Activated T-helper 2 cell treated with anti-CD3 and anti-CD28 coated beads, Interferon-gamma antibody, Interleukin-2, Interleukin-4, amounts not matched to agents 10 μg/mL and 5 μg/mL and 100 μg/mL, durations not matched to agents 14 hours and 24 hours and 36 hours (primary cell): ENCODE measurements at regions not wholly inside any gene's neighbourhood (a gene's known extent, or its start where the extent isn't known, plus 50 kb on each side); places are given as distances from the start of the nearest gene placed in this dataset.

Experiments used
- DNase-seq: peaks from one replicate; pipeline ENCODE4 v3.0.0; 2021; ENCODE audit warnings: low spot score
- H3K27ac Mint-ChIP-seq: one replicate; pipeline ENCODE4 v1.8.0; 2021; ENCODE audit warnings: mixed read lengths
- H3K27me3 Mint-ChIP-seq: one replicate; pipeline ENCODE4 v1.8.0; 2021; ENCODE audit warnings: low read depth, mixed read lengths
- H3K36me3 Mint-ChIP-seq: one replicate; pipeline ENCODE4 v1.8.0; 2021; ENCODE audit warnings: low read depth, mixed read lengths
- H3K4me1 Mint-ChIP-seq: one replicate; pipeline ENCODE4 v1.8.0; 2021; ENCODE audit warnings: low read depth, mixed read lengths
- H3K4me3 Mint-ChIP-seq: one replicate; pipeline ENCODE4 v1.8.0; 2021; ENCODE audit warnings: low read depth, mild to moderate bottlenecking, moderate library complexity, mixed read lengths
- H3K9me3 Mint-ChIP-seq: one replicate; pipeline ENCODE4 v1.8.0; 2021; ENCODE audit warnings: mixed read lengths
- intact Hi-C: fragments of 100-400 bp; cut with micrococcal nuclease; formaldehyde crosslinking; loops from one replicate; pipeline ENCODE4 v1.15.1; 2023

- Mint-ChIP-seq H3K27ac (no peak overlapping the region), H3K36me3 (peaks cover 47% of the 10 kb centered on the region), H3K4me3 (no peak overlapping the region), H3K9me3 (peaks cover 18% of the 10 kb centered on the region), H3K27me3 (no peaks in the 10 kb centered on the region), H3K4me1 (peaks cover 64% of the 10 kb centered on the region)
- no peak for DNase-seq
- intact Hi-C loops: loop anchor here (10.0 kb wide), 1 partner anchor 688 kb away; no protein-coding TSS in a partner anchor
These were observed 175.6 kb downstream of the DUSP6 start for GRCh38 chr12:89176676-89177075.

GRCh38 chr12:89173678-89174077, 178.6 kb downstream of the DUSP6 start:
- Mint-ChIP-seq H3K36me3 (peaks cover 57% of the 10 kb centered on the region), H3K9me3 (peaks cover 24% of the 10 kb centered on the region), H3K4me3 (no peak overlapping the region), H3K4me1 (peaks cover 47% of the 10 kb centered on the region), H3K27me3 (no peaks in the 10 kb centered on the region), H3K27ac (no peak overlapping the region)
- intact Hi-C loops: loop anchor here (10.0 kb wide), 1 partner anchor 691 kb away; no protein-coding TSS in a partner anchor
- no peak for DNase-seq

- Mint-ChIP-seq H3K27me3 (no peaks in the 10 kb centered on the region), H3K9me3 (peaks cover 28% of the 10 kb centered on the region), H3K27ac (no peak overlapping the region), H3K4me3 (no peak overlapping the region), H3K36me3 (peaks cover 51% of the 10 kb centered on the region), H3K4me1 (peaks cover 47% of the 10 kb centered on the region)
- no peak for DNase-seq
- intact Hi-C loops: loop anchor here (10.0 kb wide), 1 partner anchor 692 kb away; no protein-coding TSS in a partner anchor
These were observed 179.2 kb downstream of the DUSP6 start for GRCh38 chr12:89173096-89173495.

- H3K4me1 Mint-ChIP-seq: peaks cover 44% of the 10 kb centered on the region
These were observed 180.1 kb downstream of the DUSP6 start for GRCh38 chr12:89172224-89172623.

GRCh38 chr12:89169321-89169720, 183.0 kb downstream of the DUSP6 start:
- H3K4me3 Mint-ChIP-seq: no peak overlapping the region
- H3K27ac Mint-ChIP-seq: no peak overlapping the region
- H3K4me1 Mint-ChIP-seq: peaks cover 56% of the 10 kb centered on the region
- no peaks in the 10 kb centered on the region for H3K27me3 Mint-ChIP-seq
- DNase-seq: no peak
- intact Hi-C loops: loop anchor here (10.0 kb wide), 1 partner anchor 1135 kb away; a partner anchor contains a TSS
- peaks cover 28% of the 10 kb centered on the region for H3K36me3 Mint-ChIP-seq
- H3K9me3 Mint-ChIP-seq: peaks cover 26% of the 10 kb centered on the region

More at GRCh38 chr12:89172224-89172623, 180.1 kb downstream of the DUSP6 start:
- intact Hi-C loops: loop anchor here (10.0 kb wide), 1 partner anchor 693 kb away; no protein-coding TSS in a partner anchor
- H3K4me3 Mint-ChIP-seq: no peak overlapping the region
- H3K27me3 Mint-ChIP-seq: no peaks in the 10 kb centered on the region
- H3K36me3 Mint-ChIP-seq: peaks cover 42% of the 10 kb centered on the region
- H3K9me3 Mint-ChIP-seq: peaks cover 28% of the 10 kb centered on the region
- DNase-seq: no peak
- no peak overlapping the region for H3K27ac Mint-ChIP-seq

GRCh38 chr12:89167986-89168385, 184.3 kb downstream of the DUSP6 start:
- intact Hi-C loops: loop anchor here (10.0 kb wide), 1 partner anchor 1133 kb away; a partner anchor contains a TSS
- no peak for DNase-seq
- Mint-ChIP-seq H3K4me3 (no peak overlapping the region), H3K27me3 (no peaks in the 10 kb centered on the region), H3K36me3 (peaks cover 22% of the 10 kb centered on the region), H3K27ac (no peak overlapping the region), H3K4me1 (peaks cover 49% of the 10 kb centered on the region), H3K9me3 (peaks cover 21% of the 10 kb centered on the region)

GRCh38 chr12:89166525-89166934, 185.8 kb downstream of the DUSP6 start:
- H3K27me3 Mint-ChIP-seq: no peaks in the 10 kb centered on the region
- DNase-seq: no peak
- peaks cover 41% of the 10 kb centered on the region for H3K4me1 Mint-ChIP-seq
- no peak overlapping the region for H3K4me3 Mint-ChIP-seq
- H3K27ac Mint-ChIP-seq: peak overlapping the region; percentile 70
- peaks cover 9% of the 10 kb centered on the region for H3K9me3 Mint-ChIP-seq
- peaks cover 9% of the 10 kb centered on the region for H3K36me3 Mint-ChIP-seq
- intact Hi-C loops: loop anchor here (10.0 kb wide), 1 partner anchor 1132 kb away; a partner anchor contains a TSS

GRCh38 chr12:89166121-89166520, 186.2 kb downstream of the DUSP6 start:
- Mint-ChIP-seq H3K36me3 (peaks cover 7% of the 10 kb centered on the region), H3K4me1 (peaks cover 40% of the 10 kb centered on the region), H3K9me3 (peaks cover 7% of the 10 kb centered on the region), H3K27ac (peak overlapping the region; percentile 70), H3K4me3 (no peak overlapping the region), H3K27me3 (no peaks in the 10 kb centered on the region)
- intact Hi-C loops: loop anchor here (10.0 kb wide), 1 partner anchor 1131 kb away; a partner anchor contains a TSS
- DNase-seq: no peak

- Mint-ChIP-seq H3K27me3 (no peaks in the 10 kb centered on the region), H3K27ac (no peak overlapping the region)
- intact Hi-C loops: loop anchor here (10.0 kb wide), 1 partner anchor 1131 kb away; a partner anchor contains a TSS
These were observed 186.6 kb downstream of the DUSP6 start for GRCh38 chr12:89165703-89166102.

GRCh38 chr12:89163918-89164317, 188.4 kb downstream of the DUSP6 start:
- Mint-ChIP-seq H3K27ac (no peak overlapping the region), H3K27me3 (no peaks in the 10 kb centered on the region), H3K36me3 (no peaks in the 10 kb centered on the region), H3K4me3 (no peak overlapping the region), H3K4me1 (peaks cover 35% of the 10 kb centered on the region), H3K9me3 (peaks cover 6% of the 10 kb centered on the region)
- intact Hi-C loops: loop anchor here (2.0 to 10.0 kb wide), 4 partner anchors 91 to 1129 kb away; partner anchors contain the start of gene GALNT4
- DNase-seq: no peak

More at GRCh38 chr12:89165703-89166102, 186.6 kb downstream of the DUSP6 start:
- Mint-ChIP-seq H3K4me1 (peaks cover 40% of the 10 kb centered on the region), H3K36me3 (peaks cover 7% of the 10 kb centered on the region), H3K9me3 (peaks cover 7% of the 10 kb centered on the region), H3K4me3 (no peak overlapping the region)
- DNase-seq: no peak

- peaks cover 27% of the 10 kb centered on the region for H3K4me1 Mint-ChIP-seq
- H3K27ac Mint-ChIP-seq: no peak overlapping the region
- H3K4me3 Mint-ChIP-seq: no peak overlapping the region
- intact Hi-C loops: loop anchor here (1.0 to 10.0 kb wide), 12 partner anchors 19 to 1128 kb away; partner anchors contain the start of genes DUSP6 and GALNT4
- no peaks in the 10 kb centered on the region for H3K9me3 Mint-ChIP-seq
- H3K27me3 Mint-ChIP-seq: no peaks in the 10 kb centered on the region
- DNase-seq: peak; percentile 55
- H3K36me3 Mint-ChIP-seq: no peaks in the 10 kb centered on the region
These were observed 189.6 kb downstream of the DUSP6 start for GRCh38 chr12:89162589-89163261.

GRCh38 chr12:89161557-89161956, 190.7 kb downstream of the DUSP6 start:
- intact Hi-C loops: loop anchor here (5.0 to 10.0 kb wide), 2 partner anchors 171 to 1127 kb away; a partner anchor contains a TSS
- Mint-ChIP-seq H3K4me3 (no peak overlapping the region), H3K36me3 (no peaks in the 10 kb centered on the region), H3K27me3 (no peaks in the 10 kb centered on the region), H3K9me3 (no peaks in the 10 kb centered on the region), H3K27ac (no peak overlapping the region), H3K4me1 (peaks cover 29% of the 10 kb centered on the region)
- DNase-seq: no peak

GRCh38 chr12:89160716-89161123, 191.6 kb downstream of the DUSP6 start:
- no peaks in the 10 kb centered on the region for H3K27me3 Mint-ChIP-seq
- H3K9me3 Mint-ChIP-seq: no peaks in the 10 kb centered on the region
- no peaks in the 10 kb centered on the region for H3K36me3 Mint-ChIP-seq
- no peak overlapping the region for H3K27ac Mint-ChIP-seq
- H3K4me1 Mint-ChIP-seq: peaks cover 33% of the 10 kb centered on the region
- intact Hi-C loops: loop anchor here (1.0 to 10.0 kb wide), 3 partner anchors 84 to 1126 kb away; a partner anchor contains a TSS
- DNase-seq: peak; percentile 22
- H3K4me3 Mint-ChIP-seq: no peak overlapping the region
